CD4-positive, CD25-positive, alpha-beta regulatory T cell (primary cell): ENCODE measurements at regions not wholly inside any gene's neighbourhood (a gene's known extent, or its start where the extent isn't known, plus 50 kb on each side); places are given as distances from the start of the nearest gene placed in this dataset.

Source experiments
- ATAC-seq, 2 donors: fragments of 150-1000 bp; cut with Tn5 transposase; one replicate each; pipeline ENCODE4 v1.10.0; 2021; ENCODE audit warnings: low read depth in 2 of 2, moderate number of reproducible peaks in 2 of 2, moderate library complexity in 1 of 2
- DNase-seq, 3 donors: peaks; one replicate each; pipeline versions ENCODE4 v3.0.0 to v3.0.0-alpha.2; 2012 to 2022; ENCODE audit warnings: mixed read lengths in 1 of 3
- H3K27ac ChIP-seq: one replicate; pipeline ENCODE4 v1.7.0; 2013; ENCODE audit warnings: mild to moderate bottlenecking, low read length; ENCODE audit not compliant: insufficient read depth, poor library complexity, severe bottlenecking
- H3K27me3 ChIP-seq: one replicate; pipeline ENCODE4 v1.7.0; 2013; ENCODE audit warnings: low read length; ENCODE audit not compliant: control insufficient read depth, insufficient read depth
- H3K36me3 ChIP-seq: one replicate; pipeline ENCODE4 v1.7.0; 2013; ENCODE audit warnings: mild to moderate bottlenecking, low read length, moderate library complexity; ENCODE audit not compliant: control insufficient read depth, insufficient read depth
- H3K4me1 ChIP-seq: 2 replicates; pipeline ENCODE4 v1.7.0; 2013; ENCODE audit warnings: mild to moderate bottlenecking, low read length; ENCODE audit not compliant: insufficient read depth, control insufficient read depth, poor library complexity, severe bottlenecking
- H3K4me3 ChIP-seq: one replicate; pipeline ENCODE4 v1.7.0; 2013; ENCODE audit warnings: low read depth, mild to moderate bottlenecking, low read length, moderate library complexity
- H3K9me3 ChIP-seq, 2 experiments: 1 replicate in 1 of 2; 2 replicates in 1 of 2; pipeline ENCODE4 v1.7.0; 2013; ENCODE audit warnings: low read length in 2 of 2, mild to moderate bottlenecking in 1 of 2, moderate library complexity in 1 of 2; ENCODE audit not compliant: control insufficient read depth in 2 of 2
- H3K27ac Mint-ChIP-seq, 3 donors: one replicate each; pipeline ENCODE4 v1.8.0; 2020 to 2022; ENCODE audit warnings: mild to moderate bottlenecking in 3 of 3, mixed read lengths in 3 of 3, moderate library complexity in 2 of 3
- H3K27me3 Mint-ChIP-seq: one replicate; pipeline ENCODE4 v1.8.0; 2022; ENCODE audit warnings: mild to moderate bottlenecking, mixed read lengths
- H3K36me3 Mint-ChIP-seq: one replicate; pipeline ENCODE4 v1.8.0; 2020; ENCODE audit warnings: mixed read lengths
- H3K4me1 Mint-ChIP-seq, 4 donors: one replicate each; pipeline ENCODE4 v1.8.0; 2020 to 2022; ENCODE audit warnings: mixed read lengths in 4 of 4, mild to moderate bottlenecking in 1 of 4
- H3K4me3 Mint-ChIP-seq, 4 donors: one replicate each; pipeline ENCODE4 v1.8.0; 2020 to 2022; ENCODE audit warnings: mild to moderate bottlenecking in 4 of 4, mixed read lengths in 4 of 4, moderate library complexity in 3 of 4
- H3K9me3 Mint-ChIP-seq, 7 donors: one replicate each; pipeline ENCODE4 v1.8.0; 2020 to 2022; ENCODE audit warnings: mixed read lengths in 7 of 7, mild to moderate bottlenecking in 3 of 7, moderate library complexity in 2 of 7

DNA sequence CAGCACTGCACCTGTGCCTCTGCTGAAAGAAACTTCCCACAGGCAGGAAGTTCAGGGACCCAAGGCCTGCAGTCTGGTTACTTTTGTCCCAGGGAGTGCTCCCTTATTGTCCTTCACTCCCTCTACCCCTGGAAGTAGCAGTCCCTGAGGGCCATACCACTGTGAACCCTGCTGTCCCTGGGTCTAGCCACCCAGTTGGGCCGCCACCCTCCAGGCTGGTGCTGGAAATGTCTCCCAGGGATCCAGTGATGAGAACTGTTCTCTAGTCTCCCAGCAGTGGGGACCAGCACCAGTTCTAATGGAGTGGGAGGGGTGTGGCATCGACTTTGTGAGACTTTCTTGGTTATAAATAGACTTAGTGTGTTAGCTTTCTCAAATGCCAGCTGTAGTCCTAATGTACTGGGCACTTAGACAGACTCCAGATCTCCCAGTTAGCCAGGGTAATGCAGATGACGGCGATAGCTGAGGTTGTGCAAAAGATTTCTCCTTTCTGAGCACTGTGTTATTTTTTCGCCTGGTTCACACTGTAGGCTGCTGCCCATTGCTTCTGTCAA lies 462.5 kb downstream of the CDH26 start:
- no peaks in the 10 kb centered on the region for H3K27me3 Mint-ChIP-seq
- H3K4me3 Mint-ChIP-seq, result no peak overlapping the region
- H3K27ac Mint-ChIP-seq, result no peak overlapping the region
- Histone ChIP-seq H3K4me1 (no peaks in the 10 kb centered on the region), H3K36me3 (no peaks in the 10 kb centered on the region), H3K27me3 (no peaks in the 10 kb centered on the region), H3K27ac (no peak overlapping the region), H3K9me3 (no peaks in the 10 kb centered on the region), H3K4me3 (no peak overlapping the region)
- ATAC-seq, result no peak
- H3K4me1 Mint-ChIP-seq, result peaks cover 4 to 13% (median 8%) of the 10 kb centered on the region in 4 donors
- H3K36me3 Mint-ChIP-seq, result no peaks in the 10 kb centered on the region
- DNase-seq, result no peak
- no peaks in the 10 kb centered on the region for H3K9me3 Mint-ChIP-seq

GRCh38 chr20:60422848-60423247 lies 464.6 kb downstream of the CDH26 start:
- Mint-ChIP-seq H3K27ac (no peak overlapping the region), H3K27me3 (no peaks in the 10 kb centered on the region)

GRCh38 chr20:60424267-60424902 lies 466.2 kb downstream of the CDH26 start:
- no peak overlapping the region for H3K27ac Mint-ChIP-seq
- H3K36me3 Mint-ChIP-seq, result no peaks in the 10 kb centered on the region
- Histone ChIP-seq H3K27me3 (no peaks in the 10 kb centered on the region), H3K9me3 (no peaks in the 10 kb centered on the region), H3K36me3 (no peaks in the 10 kb centered on the region), H3K4me3 (no peak overlapping the region), H3K4me1 (no peaks in the 10 kb centered on the region), H3K27ac (no peak overlapping the region)
- H3K4me3 Mint-ChIP-seq, result no peak overlapping the region
- H3K9me3 Mint-ChIP-seq, result peaks cover 0 to 2% (median 0%) of the 10 kb centered on the region in 7 donors
- no peaks in the 10 kb centered on the region for H3K27me3 Mint-ChIP-seq
- ATAC-seq (no peak), DNase-seq (no peak)
- H3K4me1 Mint-ChIP-seq, result peaks cover 0 to 1% (median 0%) of the 10 kb centered on the region in 4 donors

More at GRCh38 chr20:60422848-60423247, 464.6 kb downstream of the CDH26 start:
- no peak for ATAC-seq
- no peaks in the 10 kb centered on the region for H3K36me3 Mint-ChIP-seq
- no peak for DNase-seq
- peaks cover 0 to 3% (median 2%) of the 10 kb centered on the region in 4 donors for H3K4me1 Mint-ChIP-seq
- Histone ChIP-seq H3K4me3 (no peak overlapping the region), H3K27ac (no peak overlapping the region), H3K27me3 (no peaks in the 10 kb centered on the region), H3K9me3 (no peaks in the 10 kb centered on the region), H3K36me3 (no peaks in the 10 kb centered on the region), H3K4me1 (no peaks in the 10 kb centered on the region)
- no peaks in the 10 kb centered on the region for H3K9me3 Mint-ChIP-seq
- no peak overlapping the region for H3K4me3 Mint-ChIP-seq

DNA sequence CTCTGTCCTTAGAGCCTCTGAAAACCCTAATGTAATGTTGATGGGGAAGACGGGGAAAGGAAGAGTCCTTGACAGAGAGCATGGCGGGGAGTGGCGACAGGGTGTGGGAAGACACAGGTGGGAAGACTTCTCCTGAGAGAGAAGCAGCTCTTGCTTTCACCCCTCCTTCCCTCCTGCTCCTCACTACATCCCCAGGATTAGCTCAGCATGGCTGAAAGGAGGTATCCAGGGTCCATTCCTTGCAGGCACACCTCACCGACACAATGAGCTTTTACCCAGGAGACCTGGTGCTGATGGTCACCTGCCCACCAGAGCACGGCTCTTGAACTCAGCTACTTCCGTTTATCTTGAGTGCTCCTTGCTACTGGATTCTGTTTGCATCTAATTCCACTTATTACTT lies 469.3 kb downstream of the CDH26 start:
- H3K27ac Mint-ChIP-seq, result peak overlapping the region in 1 of 3 donors; percentile 7
- H3K27ac ChIP-seq, result no peak overlapping the region
- no peaks in the 10 kb centered on the region for H3K4me1 ChIP-seq
- no peaks in the 10 kb centered on the region for H3K27me3 ChIP-seq
- no peaks in the 10 kb centered on the region for H3K4me1 Mint-ChIP-seq
- no peak overlapping the region for H3K4me3 ChIP-seq
- no peaks in the 10 kb centered on the region for H3K27me3 Mint-ChIP-seq
- no peaks in the 10 kb centered on the region for H3K9me3 ChIP-seq
- no peaks in the 10 kb centered on the region for H3K36me3 Mint-ChIP-seq
- no peak overlapping the region for H3K4me3 Mint-ChIP-seq
- ATAC-seq (no peak), DNase-seq (no peak)
- H3K9me3 Mint-ChIP-seq, result peaks cover 0 to 2% (median 0%) of the 10 kb centered on the region in 7 donors
- no peaks in the 10 kb centered on the region for H3K36me3 ChIP-seq

DNA sequence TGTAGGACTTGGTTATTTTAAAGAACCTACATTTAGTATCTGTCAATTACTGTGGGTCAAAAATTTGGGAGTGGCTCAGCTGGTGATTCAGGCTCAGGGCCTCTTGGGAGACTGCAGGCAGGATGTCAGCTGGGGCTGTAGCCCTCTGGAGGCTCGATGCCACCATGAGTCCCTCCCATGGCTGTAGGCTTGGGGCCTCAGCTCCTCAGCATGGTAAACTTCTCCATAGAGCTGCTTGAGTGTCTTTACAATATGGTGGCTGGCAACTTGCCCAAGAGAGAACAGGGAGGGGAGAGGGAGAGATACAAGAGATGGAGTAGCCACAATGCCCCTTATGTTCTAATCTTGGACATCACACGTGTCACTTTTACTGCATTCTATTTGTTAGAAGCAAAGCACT lies 470.4 kb downstream of the CDH26 start:
- no peak for DNase-seq
- no peaks in the 10 kb centered on the region for H3K27me3 Mint-ChIP-seq
- H3K27ac Mint-ChIP-seq, result no peak overlapping the region
- peaks cover 0 to 4% (median 0%) of the 10 kb centered on the region in 7 donors for H3K9me3 Mint-ChIP-seq
- H3K36me3 Mint-ChIP-seq, result no peaks in the 10 kb centered on the region
- ATAC-seq, result no peak
- Histone ChIP-seq H3K9me3 (no peaks in the 10 kb centered on the region), H3K27ac (no peak overlapping the region), H3K27me3 (no peaks in the 10 kb centered on the region), H3K4me1 (no peaks in the 10 kb centered on the region), H3K4me3 (no peak overlapping the region), H3K36me3 (no peaks in the 10 kb centered on the region)
- H3K4me3 Mint-ChIP-seq, result no peak overlapping the region
- no peaks in the 10 kb centered on the region for H3K4me1 Mint-ChIP-seq

DNA sequence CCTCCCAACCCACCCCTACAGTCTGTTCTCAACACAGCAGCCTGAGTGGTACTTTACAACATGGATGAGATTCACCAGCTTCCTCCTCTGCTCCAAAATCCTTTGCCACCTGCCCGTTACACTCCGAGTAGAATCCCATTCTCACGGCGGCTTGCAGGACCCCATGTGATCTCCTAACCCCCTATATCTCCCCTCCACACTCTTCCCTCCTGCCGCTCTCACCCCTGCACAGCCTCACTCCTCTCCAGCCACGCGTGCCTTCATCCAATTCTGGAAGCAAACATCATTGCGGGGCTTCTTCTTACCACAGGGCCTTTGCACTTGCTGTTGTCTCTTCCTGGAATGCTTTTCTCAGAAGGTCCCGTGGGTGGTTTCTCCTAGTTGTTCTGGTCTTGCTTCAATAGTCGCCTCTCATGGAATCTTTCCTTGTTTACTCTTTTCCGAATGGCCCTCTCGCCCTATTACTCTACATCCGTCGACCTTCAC lies 472.3 kb downstream of the CDH26 start:
- H3K4me1 ChIP-seq, result no peaks in the 10 kb centered on the region
- DNase-seq (no peak), ATAC-seq (no peak)
- no peaks in the 10 kb centered on the region for H3K27me3 Mint-ChIP-seq
- H3K27ac ChIP-seq, result no peak overlapping the region
- no peak overlapping the region for H3K4me3 ChIP-seq
- H3K36me3 Mint-ChIP-seq, result no peaks in the 10 kb centered on the region
- no peak overlapping the region for H3K4me3 Mint-ChIP-seq
- H3K9me3 ChIP-seq, result no peaks in the 10 kb centered on the region
- H3K9me3 Mint-ChIP-seq, result peaks cover 0 to 4% (median 0%) of the 10 kb centered on the region in 7 donors
- H3K36me3 ChIP-seq, result no peaks in the 10 kb centered on the region
- no peaks in the 10 kb centered on the region for H3K4me1 Mint-ChIP-seq
- H3K27me3 ChIP-seq, result no peaks in the 10 kb centered on the region
- peak overlapping the region in 1 of 3 donors; percentile 29 for H3K27ac Mint-ChIP-seq

DNA sequence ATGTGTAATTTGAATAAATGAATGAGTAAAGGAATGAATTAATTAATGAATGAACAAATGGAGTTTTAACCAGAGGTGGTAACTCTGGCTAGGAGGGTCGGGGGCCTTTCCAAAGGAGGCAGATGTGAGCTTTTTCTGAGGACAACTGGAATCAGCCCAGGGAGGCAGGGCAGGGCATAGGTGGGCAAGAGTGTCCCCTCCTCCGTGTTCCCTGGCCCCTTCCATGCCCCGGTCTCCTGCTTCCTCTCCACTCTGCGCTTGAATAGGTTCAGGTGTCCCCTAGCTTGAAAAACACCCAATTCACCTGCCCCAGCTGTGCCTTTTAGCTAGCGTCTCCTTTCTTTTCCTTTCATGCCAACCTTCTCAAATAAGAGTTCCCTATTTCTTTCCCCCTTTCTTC lies 473.1 kb downstream of the CDH26 start:
- no peaks in the 10 kb centered on the region for H3K4me1 Mint-ChIP-seq
- H3K4me3 Mint-ChIP-seq, result no peak overlapping the region
- ATAC-seq, result no peak
- no peak for DNase-seq
- H3K9me3 Mint-ChIP-seq, result peaks cover 0 to 4% (median 0%) of the 10 kb centered on the region in 7 donors
- H3K4me3 ChIP-seq, result no peak overlapping the region
- no peaks in the 10 kb centered on the region for H3K36me3 Mint-ChIP-seq
- H3K9me3 ChIP-seq, result no peaks in the 10 kb centered on the region
- H3K27ac Mint-ChIP-seq, result no peak overlapping the region
- H3K27me3 Mint-ChIP-seq, result no peaks in the 10 kb centered on the region
- H3K27me3 ChIP-seq, result no peaks in the 10 kb centered on the region
- no peaks in the 10 kb centered on the region for H3K4me1 ChIP-seq
- no peak overlapping the region for H3K27ac ChIP-seq
- H3K36me3 ChIP-seq, result no peaks in the 10 kb centered on the region

DNA sequence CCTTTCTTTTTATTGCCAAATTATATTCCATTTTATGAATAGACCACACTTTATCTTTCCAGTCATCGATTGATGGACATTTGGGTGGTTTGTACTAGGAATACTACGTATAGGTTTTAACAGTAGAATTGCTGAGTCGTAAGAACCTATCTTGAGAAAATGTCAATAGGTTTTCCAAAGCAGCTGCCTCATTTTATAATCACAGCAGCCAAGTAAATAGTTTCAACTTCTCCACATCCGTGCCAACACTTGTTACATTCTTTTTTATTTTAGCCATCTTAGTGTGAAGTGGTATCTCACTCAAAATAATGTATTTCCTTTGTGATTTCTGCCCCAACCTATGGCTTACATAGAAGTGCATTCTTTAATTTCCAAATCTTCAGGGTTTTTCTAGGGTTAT lies 479.2 kb downstream of the CDH26 start:
- no peak for ATAC-seq
- no peak overlapping the region for H3K27ac ChIP-seq
- H3K36me3 ChIP-seq, result no peaks in the 10 kb centered on the region
- DNase-seq, result no peak
- no peaks in the 10 kb centered on the region for H3K4me1 ChIP-seq
- Mint-ChIP-seq H3K4me1 (no peaks in the 10 kb centered on the region), H3K27me3 (peaks cover 7% of the 10 kb centered on the region), H3K27ac (no peak overlapping the region), H3K4me3 (no peak overlapping the region), H3K9me3 (peaks cover 0 to 6% (median 0%) of the 10 kb centered on the region in 7 donors), H3K36me3 (no peaks in the 10 kb centered on the region)
- H3K4me3 ChIP-seq, result no peak overlapping the region
- peaks cover 3% of the 10 kb centered on the region for H3K27me3 ChIP-seq
- H3K9me3 ChIP-seq, result no peaks in the 10 kb centered on the region
